K562 (cell line): ENCODE measurements at regions not wholly inside any gene's neighbourhood (a gene's known extent, or its start where the extent isn't known, plus 50 kb on each side); places are given as distances from the start of the nearest gene placed in this dataset.

Experiments
- ATAC-seq: fragments of 200-7000 bp; cut with Tn5 transposase; 3 replicates; pipeline ENCODE4 v1.9.1; 2020; ENCODE audit warnings: moderate library complexity
- BruUV-seq: library from RNA; stranded (reverse); fragments of 400-500 nt; replicated peaks from 2 replicates; lab custom pipeline; 2021; lab: Mats Ljungman, UMichigan
- CTCF ChIA-PET: fragments of 300-600 bp; formaldehyde crosslinking; extraction: SDS; loops from one replicate; lab custom pipeline; 2021; ENCODE audit warnings: low intra/inter-chr PET ratio; lab: Yijun Ruan, JAX
- POLR2A ChIA-PET: fragments of 300-600, 350-650 bp; sonication (Branson Sonifier 250); formaldehyde crosslinking; extraction: SDS; loops from one replicate; lab custom pipeline; 2021; ENCODE audit warnings: antibody characterized with exemption, inconsistent platforms; lab: Yijun Ruan, JAX
- DNase-seq, 4 experiments: peaks; one replicate each; pipeline versions ENCODE4 v3.0.0 to v3.0.0-alpha.2; 2011 to 2018; ENCODE audit warnings: low spot score in 3 of 4, mixed read lengths in 3 of 4; ENCODE audit errors: extremely low read depth in 1 of 4
- FAIRE-seq: peaks from 2 replicates; lab custom pipeline; 2011; peaks lifted over from hg19 to GRCh38; lab: Jason Lieb, UNC
- H2AFZ ChIP-seq: 2 replicates; pipeline ENCODE4 v1.6.0; 2011; ENCODE audit warnings: low read depth, low read length, control low read depth, inconsistent platforms
- H3K27ac ChIP-seq: fragments of 200-600 bp; 3 replicates; pipeline ENCODE4 v1.8.0; 2011; ENCODE audit warnings: low read depth, mild to moderate bottlenecking, control low read depth, inconsistent platforms, low read length, moderate library complexity, mixed read lengths; ENCODE audit errors: extremely low read depth
- H3K27me3 ChIP-seq, 2 experiments: fragments of 300-600 bp in 1 of 2; 2 replicates in 1 of 2; 3 replicates in 1 of 2; pipeline versions ENCODE4 v1.6.0 to v1.8.0; 2011; ENCODE audit warnings: inconsistent platforms in 2 of 2, low read length in 2 of 2, mild to moderate bottlenecking in 1 of 2, mixed read lengths in 1 of 2, moderate library complexity in 1 of 2; ENCODE audit not compliant: control insufficient read depth in 2 of 2, insufficient read depth in 2 of 2
- H3K36me3 ChIP-seq: fragments of 300-600 bp; 3 replicates; pipeline ENCODE4 v1.8.0; 2011; ENCODE audit warnings: mild to moderate bottlenecking, low read length, inconsistent platforms; ENCODE audit not compliant: control insufficient read depth, insufficient read depth
- H3K4me1 ChIP-seq, 2 experiments: fragments of 200-600 bp in 1 of 2; replicated peaks in 1 of 2; 2 replicates in 1 of 2; 3 replicates in 1 of 2; pipeline versions ENCODE4 v1.5.1 to v1.8.0; 2011; ENCODE audit warnings: inconsistent platforms in 2 of 2, low read length in 2 of 2, mild to moderate bottlenecking in 1 of 2, mixed read lengths in 1 of 2, moderate library complexity in 1 of 2; ENCODE audit not compliant: control insufficient read depth in 2 of 2, insufficient read depth in 2 of 2
- H3K4me2 ChIP-seq: 2 replicates; pipeline ENCODE4 v1.6.1; 2011; ENCODE audit warnings: low read length, control low read depth, inconsistent platforms, mixed read lengths; ENCODE audit not compliant: insufficient read depth
- H3K4me3 ChIP-seq: fragments of 200-600 bp; sonication (generic), shearing (Covaris generic); 2 replicates; pipeline ENCODE4 v1.5.1; 2016; ENCODE audit warnings: control low read depth, inconsistent platforms
- H3K79me2 ChIP-seq: fragments of 200-600 bp; 3 replicates; pipeline ENCODE4 v1.8.0; 2011; ENCODE audit warnings: low read length, inconsistent platforms; ENCODE audit not compliant: control insufficient read depth, insufficient read depth
- H3K9ac ChIP-seq, 2 experiments: 2 replicates each; pipeline versions ENCODE4 v1.6.0 to v1.6.1; 2011; ENCODE audit warnings: low read depth in 2 of 2, low read length in 2 of 2, control low read depth in 1 of 2, inconsistent platforms in 1 of 2, mild to moderate bottlenecking in 1 of 2, mixed read lengths in 1 of 2; ENCODE audit not compliant: insufficient read depth in 1 of 2
- H3K9me1 ChIP-seq: one replicate; pipeline ENCODE4 v1.6.0; 2011; ENCODE audit warnings: inconsistent platforms, mild to moderate bottlenecking, low read length, moderate library complexity; ENCODE audit not compliant: control insufficient read depth, insufficient read depth
- H3K9me3 ChIP-seq: replicated peaks from 2 replicates; pipeline ENCODE4 v1.5.1; 2011; ENCODE audit warnings: low read depth, low read length, inconsistent platforms; ENCODE audit not compliant: control insufficient read depth, insufficient read depth
- H4K20me1 ChIP-seq: replicated peaks from 2 replicates; pipeline ENCODE4 v1.6.1; 2011; ENCODE audit warnings: low read length, inconsistent platforms, mixed read lengths; ENCODE audit not compliant: control insufficient read depth, insufficient read depth
- ATF4 ChIP-seq: fragments of 450-650 bp; formaldehyde crosslinking; IDR thresholded peaks from 2 replicates; pipeline ENCODE4 v1.4.0; 2022; ENCODE audit warnings: mild to moderate bottlenecking, moderate library complexity
- C11orf30 ChIP-seq: fragments of 450-650 bp; IDR thresholded peaks from 2 replicates; pipeline ENCODE4 v1.6.1; 2016; ENCODE audit warnings: low read depth, mild to moderate bottlenecking
- ESRRB ChIP-seq: fragments of 250-450 bp; sonication (Bioruptor Pico); IDR thresholded peaks from 2 replicates; pipeline ENCODE4 v1.5.0; 2020; ENCODE audit warnings: mild to moderate bottlenecking, moderate library complexity, borderline replicate concordance
- HDAC1 ChIP-seq, 2 experiments: fragments of 450-650 bp; IDR thresholded peaks; 2 replicates each; pipeline ENCODE4 v1.6.1; 2016 to 2017; ENCODE audit warnings: inconsistent platforms in 1 of 2, mild to moderate bottlenecking in 1 of 2, moderate library complexity in 1 of 2
- MAFG ChIP-seq: fragments of 450-650 bp; conservative IDR thresholded peaks from 2 replicates; pipeline ENCODE4 v1.6.1; 2016; ENCODE audit warnings: missing genetic modification characterization, missing compliant biosample characterization
- YBX1 ChIP-seq: fragments of 450-650 bp; IDR thresholded peaks from 2 replicates; pipeline ENCODE4 v1.7.1; 2016; ENCODE audit warnings: mild to moderate bottlenecking
- ZNF316 ChIP-seq: fragments of 450-650 bp; IDR thresholded peaks from 2 replicates; pipeline ENCODE4 v1.6.1; 2016
- WGBS: fragments of 100-300 bp; shearing (Covaris generic); methylation state at CpG from one replicate; pipeline ENCODE4 v1.1.6; 2016; ENCODE audit warnings: low coverage, mixed read lengths; ENCODE audit not compliant: insufficient coverage; ENCODE audit errors: missing lambda C conversion rate; 5-methylcytosine and 5-hydroxymethylcytosine counted together
- in situ Hi-C: fragments of 300-500 bp; cut with MboI; formaldehyde crosslinking; loops from 4 replicates; pipeline ENCODE4 v1.15.0; 2018; ENCODE audit warnings: inconsistent platforms, mixed read lengths
- intact Hi-C: fragments of 100-400 bp; cut with micrococcal nuclease; formaldehyde crosslinking; loops from 2 replicates; pipeline ENCODE4 v1.14.2; 2022

GRCh38 chr12:89015419-89015818, 336.9 kb downstream of the DUSP6 start:
- no TSS peak for BruUV-seq
- no peak overlapping the region for H2AFZ ChIP-seq
- POLR2A ChIA-PET = no interaction called here
- intact Hi-C loops = no loop called here
- no peaks in the 10 kb centered on the region for H3K79me2 ChIP-seq
- no peak overlapping the region for H3K9ac ChIP-seq
- ATAC-seq = no peak
- H3K36me3 ChIP-seq = no peaks in the 10 kb centered on the region
- TF ChIP-seq YBX1 (no peak), ZNF316 (peak; percentile 48), ATF4 (CRISPR knock-in tag) (no peak), HDAC1 (IDR thresholded peaks at IDR 0.05) (no peak), MAFG (tag) (peak; percentile 53; the same call in 1 of the 2 replicates), C11orf30 (peak; percentile 27; the same call in 1 of the 2 replicates), ESRRB (CRISPR knock-in tag) (no peak)
- DNase-seq = no peak
- 5% methylated on average over 1 of the region's 1 CpG for WGBS
- no peaks in the 10 kb centered on the region for H3K9me3 ChIP-seq
- in situ Hi-C loops = loop anchor here (5.0 to 25.0 kb wide), 3 partner anchors 442 to 1947 kb away; partner anchors contain the start of genes CCER1, GALNT4 and POC1B
- H3K27me3 ChIP-seq = no peaks in the 10 kb centered on the region
- no peak for FAIRE-seq
- no peaks in the 10 kb centered on the region for H3K9me1 ChIP-seq
- H3K4me2 ChIP-seq = no peak overlapping the region
- no peak overlapping the region for H3K4me3 ChIP-seq
- no peak overlapping the region for H3K27ac ChIP-seq
- CTCF ChIA-PET = interaction anchor here (3.2 kb wide), 1 partner anchor 514 kb away, joined by 19 read pairs; no protein-coding TSS in a partner anchor
- no peaks in the 10 kb centered on the region for H4K20me1 ChIP-seq
- H3K4me1 ChIP-seq = no peaks in the 10 kb centered on the region
